Spleen (tissue), 11 donors: ENCODE measurements at regions not wholly inside any gene's neighbourhood (a gene's known extent, or its start where the extent isn't known, plus 50 kb on each side); places are given as distances from the start of the nearest gene placed in this dataset.

Experiments used
- DNase-seq: peaks from one replicate; pipeline ENCODE4 v3.0.0-alpha.2; 2020
- H3K27ac ChIP-seq, 8 donors: fragments of 200-600 bp; sonication (generic) in 7 of 8; 1 replicate in 4 of 8; 2 replicates in 4 of 8; pipeline versions ENCODE4 v1.5.0 to v1.8.0; 2016 to 2021; ENCODE audit warnings: inconsistent platforms in 4 of 8, mild to moderate bottlenecking in 4 of 8, moderate library complexity in 1 of 8
- H3K27me3 ChIP-seq, 7 donors: fragments of 200-600 bp; sonication (generic) in 6 of 7; replicated peaks in 1 of 7; 1 replicate in 4 of 7; 2 replicates in 3 of 7; pipeline versions ENCODE4 v1.5.0 to v1.8.0; 2016 to 2021; ENCODE audit warnings: inconsistent platforms in 3 of 7, mild to moderate bottlenecking in 1 of 7
- H3K36me3 ChIP-seq, 6 donors: fragments of 200-600 bp; sonication (generic) in 5 of 6; 1 replicate in 4 of 6; 2 replicates in 2 of 6; pipeline versions ENCODE4 v1.5.0 to v1.8.0; 2016 to 2021; ENCODE audit warnings: inconsistent platforms in 2 of 6
- H3K4me1 ChIP-seq, 6 donors: fragments of 200-600 bp; sonication (generic) in 5 of 6; 1 replicate in 3 of 6; 2 replicates in 3 of 6; pipeline versions ENCODE4 v1.5.0 to v1.8.0; 2016 to 2021; ENCODE audit warnings: inconsistent platforms in 3 of 6
- H3K4me3 ChIP-seq, 8 donors: fragments of 200-600 bp; sonication (generic) in 7 of 8; 1 replicate in 4 of 8; 2 replicates in 4 of 8; pipeline versions ENCODE4 v1.5.0 to v1.8.0; 2016 to 2021; ENCODE audit warnings: inconsistent platforms in 4 of 8, mild to moderate bottlenecking in 4 of 8, moderate library complexity in 2 of 8
- H3K9me3 ChIP-seq, 8 donors: fragments of 200-600 bp; sonication (generic) in 7 of 8; 1 replicate in 4 of 8; 2 replicates in 4 of 8; pipeline versions ENCODE4 v1.5.0 to v1.8.0; 2016 to 2021; ENCODE audit warnings: inconsistent platforms in 4 of 8
- POLR2A ChIP-seq, 3 donors: fragments of 450-650 bp; IDR thresholded peaks; one replicate each; pipeline ENCODE4 v1.5.1; 2017; ENCODE audit warnings: antibody characterized with exemption in 3 of 3, mild to moderate bottlenecking in 1 of 3
- POLR2AphosphoS5 ChIP-seq, 3 donors: sonication (generic); formaldehyde crosslinking; IDR thresholded peaks; one replicate each; pipeline ENCODE4 v1.5.1; 2017; ENCODE audit warnings: antibody characterized with exemption in 3 of 3
- WGBS, 5 donors: extraction: QIAGEN DNeasy Blood & Tissue Kit in 3 of 5; methylation state at CpG; one replicate each; pipeline versions ENCODE4 v1.1.5 to v1.1.7; 2013 to 2018; 5-methylcytosine and 5-hydroxymethylcytosine counted together
- intact Hi-C: fragments of 100-400 bp; cut with DNase I; formaldehyde crosslinking; loops from one replicate; pipeline ENCODE4 v1.15.0; 2023; ENCODE audit warnings: low total_unique reads
- TF ChIP-seq, protein P1 (sequence below), 11 experiments: fragments of 200-600 bp in 7 of 11; fragments of 450-650 bp in 4 of 11; sonication (generic) in 4 of 11; IDR thresholded peaks in 8 of 11; conservative IDR thresholded peaks in 3 of 11; 1 replicate in 7 of 11; 2 replicates in 4 of 11; pipeline versions ENCODE4 v1.4.0 to v1.8.0; 2016 to 2021; ENCODE audit warnings: antibody characterized with exemption in 11 of 11, inconsistent platforms in 4 of 11, mild to moderate bottlenecking in 1 of 11
- donor health status: healthy with polysubstance abuse.
- donor health status: DM: no; HTN: no; CAD: no; lungs with moderate emphysema.
- donor health status: DM: no; HTN: no; CAD: no.
- donor health status: Bipolar disorder and iron deficiency.
- donor health status: healthy.
- donor health status: DM: no; HTN: no; CAD: no.
- donor health status: DM: yes; HTN: yes; CAD: no.

DNA sequence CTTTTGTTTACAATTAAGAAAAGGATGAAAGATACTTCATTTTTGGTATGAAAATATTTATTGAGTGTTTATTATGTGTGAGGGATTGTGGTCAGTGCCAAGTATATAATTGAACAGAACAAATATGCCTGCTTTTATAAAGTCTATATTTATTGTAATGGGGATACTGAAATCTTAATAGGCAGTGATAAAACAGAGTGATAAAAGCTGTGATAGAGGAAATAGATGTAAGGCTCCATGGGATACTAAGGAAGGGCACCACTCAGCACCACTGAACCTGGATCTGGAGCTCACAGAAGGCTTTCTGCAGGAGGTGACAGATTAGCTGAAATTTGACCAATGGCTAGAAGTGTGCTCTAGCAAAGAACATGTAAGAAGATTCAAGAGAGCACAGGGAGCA, 263.5 kb downstream of the C4orf33 start:
- H3K27me3 ChIP-seq = peaks cover 0 to 6% (median 0%) of the 10 kb centered on the region in 7 donors
- no peak for DNase-seq
- TF ChIP-seq POLR2A (IDR thresholded peaks at IDR 0.05) (no peak), POLR2AphosphoS5 (IDR thresholded peaks at IDR 0.05) (no peak)
- TF ChIP-seq, protein P1, sequence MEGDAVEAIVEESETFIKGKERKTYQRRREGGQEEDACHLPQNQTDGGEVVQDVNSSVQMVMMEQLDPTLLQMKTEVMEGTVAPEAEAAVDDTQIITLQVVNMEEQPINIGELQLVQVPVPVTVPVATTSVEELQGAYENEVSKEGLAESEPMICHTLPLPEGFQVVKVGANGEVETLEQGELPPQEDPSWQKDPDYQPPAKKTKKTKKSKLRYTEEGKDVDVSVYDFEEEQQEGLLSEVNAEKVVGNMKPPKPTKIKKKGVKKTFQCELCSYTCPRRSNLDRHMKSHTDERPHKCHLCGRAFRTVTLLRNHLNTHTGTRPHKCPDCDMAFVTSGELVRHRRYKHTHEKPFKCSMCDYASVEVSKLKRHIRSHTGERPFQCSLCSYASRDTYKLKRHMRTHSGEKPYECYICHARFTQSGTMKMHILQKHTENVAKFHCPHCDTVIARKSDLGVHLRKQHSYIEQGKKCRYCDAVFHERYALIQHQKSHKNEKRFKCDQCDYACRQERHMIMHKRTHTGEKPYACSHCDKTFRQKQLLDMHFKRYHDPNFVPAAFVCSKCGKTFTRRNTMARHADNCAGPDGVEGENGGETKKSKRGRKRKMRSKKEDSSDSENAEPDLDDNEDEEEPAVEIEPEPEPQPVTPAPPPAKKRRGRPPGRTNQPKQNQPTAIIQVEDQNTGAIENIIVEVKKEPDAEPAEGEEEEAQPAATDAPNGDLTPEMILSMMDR (IDR thresholded peaks at IDR 0.05 in 8 of 11, conservative IDR thresholded peaks at IDR 0.05 in 3 of 11) = no peak
- H3K36me3 ChIP-seq = no peaks in the 10 kb centered on the region
- no peaks in the 10 kb centered on the region for H3K9me3 ChIP-seq
- H3K4me3 ChIP-seq = no peak overlapping the region
- no peak overlapping the region for H3K27ac ChIP-seq
- H3K4me1 ChIP-seq = peaks cover 0 to 6% (median 0%) of the 10 kb centered on the region in 6 donors
- intact Hi-C loops = no loop called here

DNA sequence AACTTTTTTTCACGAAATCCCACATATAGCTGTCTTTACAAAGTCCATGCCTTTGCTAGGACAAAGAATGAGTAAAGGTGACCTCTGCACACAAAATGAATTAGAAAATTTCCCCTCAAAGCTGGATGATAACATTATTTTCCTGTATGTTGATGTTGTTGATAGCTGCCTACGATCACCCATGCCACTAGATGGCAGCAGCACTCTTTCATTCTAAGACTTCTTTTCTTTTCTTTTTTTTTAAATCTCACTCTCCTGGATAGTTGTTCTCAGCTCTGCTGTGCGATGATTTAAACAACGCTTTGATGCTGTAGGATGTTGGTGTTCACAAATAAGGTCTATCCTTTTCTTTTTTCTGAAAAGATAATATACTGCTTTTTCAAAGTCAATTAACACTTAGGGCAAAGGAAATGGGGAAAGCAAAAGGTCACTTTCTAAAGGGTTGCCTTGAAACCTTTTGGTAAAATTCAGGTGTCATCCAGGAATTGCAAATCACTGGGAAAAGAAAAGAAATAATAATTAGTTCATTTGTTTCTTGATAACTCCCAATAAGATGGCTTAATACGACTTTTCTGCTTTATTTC, 266.8 kb downstream of the C4orf33 start:
- intact Hi-C loops = no loop called here
- no peaks in the 10 kb centered on the region for H3K9me3 ChIP-seq
- no peaks in the 10 kb centered on the region for H3K36me3 ChIP-seq
- WGBS, 5 donors = 13 to 18% (median 13%) methylated on average over 5 of the region's 5 CpGs
- no peak for DNase-seq
- H3K4me1 ChIP-seq = no peaks in the 10 kb centered on the region
- TF ChIP-seq, protein P1 (IDR thresholded peaks at IDR 0.05 in 8 of 11, conservative IDR thresholded peaks at IDR 0.05 in 3 of 11) = peak in 10 of 11 experiments; percentile 48 to 84 (median 74)
- no peak for TF ChIP-seq POLR2A (IDR thresholded peaks at IDR 0.05)
- no peak overlapping the region for H3K27ac ChIP-seq
- no peak overlapping the region for H3K4me3 ChIP-seq
- peaks cover 0 to 6% (median 0%) of the 10 kb centered on the region in 7 donors for H3K27me3 ChIP-seq

DNA sequence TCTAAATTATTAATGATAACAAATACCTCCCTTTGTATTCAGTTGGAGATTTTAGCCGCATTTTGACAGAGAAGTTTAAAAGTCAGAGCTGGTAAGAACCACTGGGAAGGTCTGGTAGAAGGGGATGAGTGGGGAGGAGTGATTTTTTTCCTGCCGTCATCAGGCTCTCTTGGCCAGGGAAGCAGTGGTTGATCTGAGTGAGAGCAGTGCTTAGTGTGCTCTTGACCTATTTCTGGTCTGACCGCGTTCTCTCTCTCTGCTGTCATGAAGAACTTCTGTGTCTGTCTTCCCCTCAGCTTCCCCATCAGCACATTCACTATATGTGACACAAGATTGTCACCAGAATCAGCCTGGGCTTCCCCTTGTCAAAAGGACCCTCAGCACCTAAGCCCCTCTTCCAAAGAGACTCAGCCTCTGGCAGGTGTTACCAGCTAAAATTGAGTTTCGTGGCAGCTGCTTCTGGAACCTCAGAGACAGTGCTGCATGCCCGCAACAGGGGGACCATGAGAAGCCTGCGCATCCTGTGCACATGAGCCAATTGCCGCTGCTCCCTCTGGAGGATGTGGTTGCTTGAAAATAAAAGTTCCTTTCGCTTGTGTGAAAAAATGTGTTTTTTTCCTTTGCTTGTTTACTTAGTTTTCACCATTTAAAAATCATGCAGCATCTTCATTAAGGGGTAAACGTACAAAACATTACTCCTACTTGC, 268.9 kb downstream of the C4orf33 start:
- 71 to 83% (median 73%) methylated on average over 10 of the region's 10 CpGs for WGBS, 5 donors
- no peaks in the 10 kb centered on the region for H3K9me3 ChIP-seq
- no peak overlapping the region for H3K27ac ChIP-seq
- H3K4me3 ChIP-seq = no peak overlapping the region
- no peak for DNase-seq
- intact Hi-C loops = loop anchor here (5.0 kb wide), 1 partner anchor 272 kb away; no protein-coding TSS in a partner anchor
- H3K4me1 ChIP-seq = no peaks in the 10 kb centered on the region
- no peaks in the 10 kb centered on the region for H3K36me3 ChIP-seq
- H3K27me3 ChIP-seq = peaks cover 0 to 6% (median 0%) of the 10 kb centered on the region in 7 donors
- TF ChIP-seq, protein P1 (IDR thresholded peaks at IDR 0.05 in 8 of 11, conservative IDR thresholded peaks at IDR 0.05 in 3 of 11) = no peak
- TF ChIP-seq POLR2A (IDR thresholded peaks at IDR 0.05) (no peak), POLR2AphosphoS5 (IDR thresholded peaks at IDR 0.05) (no peak)

DNA sequence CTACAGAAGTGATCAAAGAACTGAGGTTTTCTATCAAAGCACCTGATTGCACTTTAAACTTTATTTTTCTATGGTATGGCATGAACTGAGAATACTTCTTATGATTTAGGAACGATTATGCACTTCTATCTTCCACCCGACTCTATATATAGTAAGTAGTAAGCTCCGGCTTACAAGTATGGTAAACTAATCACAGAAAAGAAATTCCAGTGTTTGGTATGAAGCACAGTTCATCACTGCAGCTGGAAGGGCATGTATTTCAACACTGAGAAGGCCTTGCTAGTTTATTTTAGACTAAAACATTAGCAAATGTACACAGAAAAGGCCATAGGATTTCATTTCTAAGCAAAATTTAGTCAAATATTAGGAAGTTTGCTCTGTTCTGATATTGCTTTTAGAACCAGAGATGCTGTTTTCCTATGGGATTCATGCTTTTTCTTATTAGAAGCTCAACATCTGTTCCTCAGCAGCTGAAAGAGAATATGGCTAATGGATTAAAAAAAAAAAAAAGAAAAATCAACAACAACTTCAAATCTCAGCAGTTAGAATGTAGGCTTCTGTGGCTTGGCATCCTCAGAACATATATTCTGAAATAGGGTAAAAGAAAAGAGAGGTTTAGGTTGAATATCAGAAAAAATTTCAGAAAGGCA, 273.5 kb downstream of the C4orf33 start:
- Histone ChIP-seq H3K36me3 (no peaks in the 10 kb centered on the region), H3K4me3 (no peak overlapping the region), H3K27me3 (no peaks in the 10 kb centered on the region), H3K9me3 (no peaks in the 10 kb centered on the region), H3K27ac (no peak overlapping the region), H3K4me1 (no peaks in the 10 kb centered on the region)
- intact Hi-C loops = loop anchor here (5.0 kb wide), 1 partner anchor 268 kb away; no protein-coding TSS in a partner anchor
- no peak for TF ChIP-seq POLR2AphosphoS5 (IDR thresholded peaks at IDR 0.05)
- no peak for TF ChIP-seq POLR2A (IDR thresholded peaks at IDR 0.05)
- TF ChIP-seq, protein P1 (IDR thresholded peaks at IDR 0.05 in 8 of 11, conservative IDR thresholded peaks at IDR 0.05 in 3 of 11) = no peak
- no peak for DNase-seq
- WGBS, 5 donors = 77 to 92% (median 88%) methylated on average over 3 of the region's 3 CpGs
